K562 (cell line): ENCODE measurements at regions not wholly inside any gene's neighbourhood (a gene's known extent, or its start where the extent isn't known, plus 50 kb on each side); places are given as distances from the start of the nearest gene placed in this dataset.

Experiments
- CEBPB ChIP-seq: fragments of 450-650 bp; IDR thresholded peaks from 2 replicates; pipeline ENCODE4 v1.6.1; 2016; ENCODE audit warnings: missing genetic modification characterization, missing compliant biosample characterization
- ELF1 ChIP-seq: fragments of 200-800 bp; sonication (Bioruptor generic); IDR thresholded peaks from 2 replicates; pipeline ENCODE4 v1.6.1; 2016; ENCODE audit warnings: missing genetic modification characterization, missing compliant biosample characterization
- MTF1 ChIP-seq: fragments of 250-450 bp; sonication (Bioruptor Pico); IDR thresholded peaks from 2 replicates; pipeline ENCODE4 v1.9.0; 2021; ENCODE audit warnings: moderate library complexity, mild to moderate bottlenecking, inconsistent platforms, borderline replicate concordance
- RCOR1 ChIP-seq, 2 experiments: IDR thresholded peaks; 2 replicates each; pipeline ENCODE4 v1.6.1; 2012; ENCODE audit warnings: low read depth in 2 of 2, low read length in 2 of 2, borderline replicate concordance in 1 of 2, improper control_type of control experiment in 1 of 2
- REST ChIP-seq, 2 experiments: fragments of 450-650 bp; formaldehyde crosslinking in 1 of 2; IDR thresholded peaks; 2 replicates each; pipeline versions ENCODE4 v1.4.0 to v1.6.1; 2014 to 2020; ENCODE audit warnings: mild to moderate bottlenecking in 2 of 2, borderline replicate concordance in 1 of 2, low read depth in 1 of 2
- YY1 ChIP-seq, 3 experiments: IDR thresholded peaks; 2 replicates each; pipeline ENCODE4 v1.6.1; 2011; ENCODE audit warnings: low read length in 2 of 3, mild to moderate bottlenecking in 2 of 3, moderate library complexity in 2 of 3, borderline replicate concordance in 1 of 3, control low read depth in 1 of 3, low read depth in 1 of 3; ENCODE audit not compliant: insufficient read depth in 3 of 3, insufficient replicate concordance in 2 of 3, control insufficient read depth in 1 of 3, insufficient read length in 1 of 3; ENCODE audit errors: extremely low read depth in 1 of 3
- TF ChIP-seq, protein P1 (sequence below): fragments of 250-450 bp; sonication (Bioruptor Pico); IDR thresholded peaks from 2 replicates; pipeline ENCODE4 v1.4.0; 2020

GRCh38 chr14:98171654-98172053 lies 1100.3 kb downstream of the BCL11B start:
- TF ChIP-seq ELF1: no peak
- no peak for TF ChIP-seq MTF1 (CRISPR knock-in tag)
- TF ChIP-seq YY1 (IDR thresholded peaks at IDR 0.05; ENCODE audit: borderline replicate concordance in 1 of 3, control insufficient read depth in 1 of 3, extremely low read depth in 1 of 3, insufficient read depth in 3 of 3, insufficient read length in 1 of 3, insufficient replicate concordance in 2 of 3, low read depth in 1 of 3, low read length in 2 of 3): no peak
- no peak for TF ChIP-seq CEBPB
- TF ChIP-seq RCOR1 (IDR thresholded peaks at IDR 0.05; ENCODE audit: borderline replicate concordance in 1 of 2, low read depth in 2 of 2, low read length in 2 of 2): no peak
- TF ChIP-seq, protein P1, sequence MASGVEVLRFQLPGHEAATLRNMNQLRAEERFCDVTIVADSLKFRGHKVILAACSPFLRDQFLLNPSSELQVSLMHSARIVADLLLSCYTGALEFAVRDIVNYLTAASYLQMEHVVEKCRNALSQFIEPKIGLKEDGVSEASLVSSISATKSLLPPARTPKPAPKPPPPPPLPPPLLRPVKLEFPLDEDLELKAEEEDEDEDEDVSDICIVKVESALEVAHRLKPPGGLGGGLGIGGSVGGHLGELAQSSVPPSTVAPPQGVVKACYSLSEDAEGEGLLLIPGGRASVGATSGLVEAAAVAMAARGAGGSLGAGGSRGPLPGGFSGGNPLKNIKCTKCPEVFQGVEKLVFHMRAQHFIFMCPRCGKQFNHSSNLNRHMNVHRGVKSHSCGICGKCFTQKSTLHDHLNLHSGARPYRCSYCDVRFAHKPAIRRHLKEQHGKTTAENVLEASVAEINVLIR (CRISPR knock-in tag): no peak
- TF ChIP-seq REST (IDR thresholded peaks at IDR 0.05; ENCODE audit: borderline replicate concordance): no peak
- no peak for TF ChIP-seq REST (CRISPR knock-in tag; IDR thresholded peaks at IDR 0.05; ENCODE audit: low read depth)
